Gastroesophageal sphincter (tissue), 3 donors: ENCODE measurements at regions not wholly inside any gene's neighbourhood (a gene's known extent, or its start where the extent isn't known, plus 50 kb on each side); places are given as distances from the start of the nearest gene placed in this dataset.

Source experiments
- CTCF ChIP-seq, 4 experiments: fragments of 200-600 bp in 2 of 4; fragments of 450-650 bp in 2 of 4; sonication (generic) in 1 of 4; IDR thresholded peaks; one replicate each; pipeline ENCODE4 v1.5.1; 2017 to 2019; ENCODE audit warnings: antibody characterized with exemption in 4 of 4, mild to moderate bottlenecking in 2 of 4, moderate library complexity in 2 of 4
- EP300 ChIP-seq: sonication (generic); formaldehyde crosslinking; IDR thresholded peaks from one replicate; pipeline ENCODE4 v1.6.1; 2017; ENCODE audit warnings: antibody characterized with exemption, mild to moderate bottlenecking
- POLR2A ChIP-seq, 2 donors: fragments of 450-650 bp; IDR thresholded peaks; one replicate each; pipeline ENCODE4 v1.6.1; 2017; ENCODE audit warnings: antibody characterized with exemption in 2 of 2, mild to moderate bottlenecking in 2 of 2, moderate library complexity in 1 of 2
- POLR2AphosphoS5 ChIP-seq: sonication (generic); formaldehyde crosslinking; IDR thresholded peaks from one replicate; pipeline ENCODE4 v1.6.1; 2017; ENCODE audit warnings: antibody characterized with exemption

DNA sequence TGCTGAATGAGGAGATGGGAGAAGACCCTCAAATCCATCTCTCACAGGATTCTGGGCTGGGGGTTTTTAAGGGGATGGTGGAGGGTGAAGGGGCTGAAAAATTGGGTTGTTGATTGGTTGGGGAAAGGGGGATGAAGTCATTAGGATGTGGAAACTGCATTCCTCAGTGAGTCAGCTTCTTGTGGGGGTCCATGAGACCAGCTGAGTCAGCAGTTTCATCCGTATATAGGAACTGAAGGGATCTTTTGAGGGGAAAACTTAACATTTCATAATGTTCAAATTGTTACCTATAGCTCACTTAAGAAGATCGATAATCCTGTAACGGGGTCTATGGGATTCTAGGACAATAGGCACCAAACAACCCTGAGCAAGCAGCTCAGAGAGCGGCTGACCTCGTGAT, 213.4 kb downstream of the CBLN1 start:
- TF ChIP-seq CTCF (IDR thresholded peaks at IDR 0.05) (no peak), POLR2A (IDR thresholded peaks at IDR 0.05) (no peak), EP300 (no peak), POLR2AphosphoS5 (no peak)
